IMR-90 (cell line): ENCODE measurements at regions not wholly inside any gene's neighbourhood (a gene's known extent, or its start where the extent isn't known, plus 50 kb on each side); places are given as distances from the start of the nearest gene placed in this dataset.

Experiments
- ATAC-seq: fragments of 200-7000 bp; cut with Tn5 transposase; 2 replicates; pipeline ENCODE4 v1.9.1; 2020; ENCODE audit warnings: low read depth, mild to moderate bottlenecking, moderate library complexity
- BruUV-seq: library from RNA; stranded (reverse); fragments of 400-500 nt; replicated peaks from 2 replicates; lab custom pipeline; 2021; lab: Mats Ljungman, UMichigan
- CTCF ChIA-PET: fragments of 300-600 bp; formaldehyde crosslinking; extraction: SDS; loops from one replicate; lab custom pipeline; 2021; ENCODE audit warnings: antibody characterized with exemption; lab: Yijun Ruan, JAX
- POLR2A ChIA-PET: fragments of 300-600 bp; sonication (Branson Sonifier 250); formaldehyde crosslinking; loops from one replicate; lab custom pipeline; 2022; ENCODE audit warnings: antibody characterized with exemption; ENCODE audit not compliant: unreplicated experiment; lab: Charles Lee
- DNase-seq: peaks from one replicate; pipeline ENCODE4 v3.0.0; 2013
- H2AFZ ChIP-seq: replicated peaks from 2 replicates; pipeline ENCODE3; 2013; ENCODE audit warnings: low read length, mild to moderate bottlenecking; ENCODE audit not compliant: poor library complexity
- H2AK5ac ChIP-seq: 2 replicates; pipeline ENCODE4 v1.6.1; 2013; ENCODE audit warnings: low read depth, low read length, inconsistent platforms
- H2AK9ac ChIP-seq: replicated peaks from 2 replicates; pipeline ENCODE3; 2013; ENCODE audit warnings: mild to moderate bottlenecking, low read depth, low read length, moderate library complexity; ENCODE audit not compliant: poor library complexity
- H2BK120ac ChIP-seq: 2 replicates; pipeline ENCODE4 v1.6.1; 2013; ENCODE audit warnings: low read depth, low read length, inconsistent platforms
- H2BK15ac ChIP-seq: 3 replicates; pipeline ENCODE4 v1.6.1; 2013; ENCODE audit warnings: low read depth, low read length, inconsistent platforms
- H2BK20ac ChIP-seq: 2 replicates; pipeline ENCODE4 v1.6.1; 2013; ENCODE audit warnings: low read depth, mild to moderate bottlenecking, inconsistent platforms, low read length, moderate library complexity
- H2BK5ac ChIP-seq: 2 replicates; pipeline ENCODE4 v1.6.1; 2013; ENCODE audit warnings: mild to moderate bottlenecking, low read depth, low read length, inconsistent platforms; ENCODE audit not compliant: poor library complexity, severe bottlenecking
- H3K14ac ChIP-seq: replicated peaks from 2 replicates; pipeline ENCODE4 v1.6.1; 2013; ENCODE audit warnings: low read depth, low read length, inconsistent platforms
- H3K18ac ChIP-seq: 2 replicates; pipeline ENCODE4 v1.6.1; 2013; ENCODE audit warnings: low read depth, low read length, control low read depth
- H3K23ac ChIP-seq: 2 replicates; pipeline ENCODE4 v1.6.1; 2013; ENCODE audit warnings: low read depth, low read length, inconsistent platforms
- H3K27ac ChIP-seq: 2 replicates; pipeline ENCODE4 v1.5.1; 2013; ENCODE audit warnings: mild to moderate bottlenecking, control low read depth, low read length; ENCODE audit not compliant: insufficient read depth
- H3K27me3 ChIP-seq: 2 replicates; pipeline ENCODE4 v1.6.1; 2013; ENCODE audit warnings: low read length; ENCODE audit not compliant: control insufficient read depth, insufficient read depth
- H3K36me3 ChIP-seq: 2 replicates; pipeline ENCODE4 v1.6.1; 2013; ENCODE audit warnings: low read length, mixed read lengths; ENCODE audit not compliant: control insufficient read depth, insufficient read depth
- H3K4ac ChIP-seq: 2 replicates; pipeline ENCODE4 v1.6.1; 2013; ENCODE audit warnings: low read depth, low read length, inconsistent platforms
- H3K4me1 ChIP-seq: 2 replicates; pipeline ENCODE4 v1.6.1; 2013; ENCODE audit warnings: low read length, mixed read lengths; ENCODE audit not compliant: control insufficient read depth, insufficient read depth
- H3K4me2 ChIP-seq: 2 replicates; pipeline ENCODE4 v1.6.1; 2013; ENCODE audit warnings: low read depth, mild to moderate bottlenecking, control low read depth, low read length, moderate library complexity
- H3K4me3 ChIP-seq: 2 replicates; pipeline ENCODE4 v1.5.1; 2013; ENCODE audit warnings: low read depth, mild to moderate bottlenecking, control low read depth, low read length, moderate library complexity; ENCODE audit not compliant: insufficient read depth
- H3K56ac ChIP-seq: 2 replicates; pipeline ENCODE4 v1.6.1; 2013; ENCODE audit warnings: low read length, inconsistent platforms; ENCODE audit not compliant: insufficient read depth; ENCODE audit errors: extremely low read depth
- H3K79me1 ChIP-seq, 2 experiments: 2 replicates each; pipeline ENCODE4 v1.6.1; 2013; ENCODE audit warnings: low read length in 2 of 2, inconsistent platforms in 1 of 2, low read depth in 1 of 2
- H3K9ac ChIP-seq: 2 replicates; pipeline ENCODE4 v1.6.1; 2013; ENCODE audit warnings: low read depth, low read length, control low read depth
- H3K9me1 ChIP-seq: 2 replicates; pipeline ENCODE4 v1.6.1; 2013; ENCODE audit warnings: low read length, inconsistent platforms; ENCODE audit not compliant: insufficient read depth
- H3K9me3 ChIP-seq: 2 replicates; pipeline ENCODE4 v1.6.1; 2013; ENCODE audit warnings: low read length; ENCODE audit not compliant: control insufficient read depth, insufficient read depth
- H4K20me1 ChIP-seq: 2 replicates; pipeline ENCODE4 v1.6.1; 2013; ENCODE audit warnings: low read length, inconsistent platforms; ENCODE audit not compliant: insufficient read depth
- H4K5ac ChIP-seq: 2 replicates; pipeline ENCODE4 v1.6.1; 2013; ENCODE audit warnings: mild to moderate bottlenecking, low read depth, low read length, control low read depth
- H4K8ac ChIP-seq, 2 experiments: 2 replicates each; pipeline ENCODE4 v1.6.1; 2013; ENCODE audit warnings: low read depth in 2 of 2, low read length in 2 of 2, control low read depth in 1 of 2, inconsistent platforms in 1 of 2
- H4K91ac ChIP-seq: 2 replicates; pipeline ENCODE4 v1.6.1; 2013; ENCODE audit warnings: low read depth, low read length, inconsistent platforms; ENCODE audit not compliant: insufficient read depth
- FOS ChIP-seq: fragments of 150-350 bp; IDR thresholded peaks from 2 replicates; pipeline ENCODE4 v1.6.1; 2016; ENCODE audit warnings: low read depth, low read length
- RFX5 ChIP-seq: IDR thresholded peaks from 2 replicates; pipeline ENCODE4 v1.8.0; 2012; ENCODE audit warnings: low read depth, mild to moderate bottlenecking, low read length, moderate library complexity
- WGBS, 2 experiments: methylation state at CpG; one replicate each; pipeline versions ENCODE4 v1.1.5 to v1.1.7; 2013; ENCODE audit warnings: missing lambda C conversion rate in 2 of 2; ENCODE audit not compliant: insufficient read length in 1 of 2; ENCODE audit errors: extremely low coverage in 2 of 2; 5-methylcytosine and 5-hydroxymethylcytosine counted together
- dilution Hi-C: fragments of 300-500 bp; cut with HindIII; formaldehyde crosslinking; loops from one replicate; pipeline ENCODE4 v1.14.3; 2018; ENCODE audit warnings: low sequenced_read_pairs; ENCODE audit not compliant: unreplicated experiment
- in situ Hi-C: fragments of 300-500 bp; cut with MboI; formaldehyde crosslinking; loops from 3 replicates; pipeline ENCODE4 v1.14.3; 2019; ENCODE audit warnings: low sequenced_read_pairs, inconsistent platforms, mixed read lengths
- intact Hi-C: fragments of 100-400 bp; cut with micrococcal nuclease; formaldehyde crosslinking; loops from 2 replicates; pipeline ENCODE4 v1.10.0; 2022

- Histone ChIP-seq H3K4ac (no peak overlapping the region), H4K8ac (no peak overlapping the region), H2BK15ac (no peak overlapping the region), H3K18ac (peak overlapping the region; percentile 81), H3K79me1 (no peaks in the 10 kb centered on the region), H2AK9ac (no peak overlapping the region), H3K36me3 (no peaks in the 10 kb centered on the region), H2AFZ (no peak overlapping the region), H3K23ac (no peak overlapping the region), H4K91ac (no peak overlapping the region), H2BK5ac (peak overlapping the region; percentile 45), H3K56ac (no peak overlapping the region), H2BK20ac (no peak overlapping the region), H3K9ac (no peak overlapping the region), H3K4me3 (no peak overlapping the region), H2AK5ac (no peak overlapping the region), H3K14ac (no peak overlapping the region), H4K20me1 (no peaks in the 10 kb centered on the region; the same call in 1 of the 2 replicates), H2BK120ac (peak overlapping the region; percentile 10; the same call in 1 of the 2 replicates), H3K9me3 (no peaks in the 10 kb centered on the region), H3K9me1 (no peaks in the 10 kb centered on the region), H3K4me1 (peaks cover 3% of the 10 kb centered on the region), H4K5ac (peak overlapping the region; percentile 85), H3K27me3 (peaks cover 2% of the 10 kb centered on the region; the same call in 1 of the 2 replicates), H3K4me2 (no peak overlapping the region; the same call in 1 of the 2 replicates), H3K27ac (no peak overlapping the region)
- TF ChIP-seq RFX5 (no peak), FOS (no peak)
- POLR2A ChIA-PET = interaction anchor here (0.5 to 0.6 kb wide), 2 partner anchors 84 to 92 kb away, joined by 3 to 4 read pairs; no protein-coding TSS in a partner anchor
- ATAC-seq = no peak
- in situ Hi-C loops (no loop called here), dilution Hi-C loops (no loop called here), intact Hi-C loops (no loop called here)
- CTCF ChIA-PET = interaction anchor here (0.8 kb wide), 1 partner anchor 10 kb away, joined by 4 read pairs; no protein-coding TSS in a partner anchor
- no peak for DNase-seq
- no CpG with 5 or more reads among the region's 9 CpGs for WGBS, 2 experiments
- no TSS peak for BruUV-seq
Measured at GRCh38 chr11:70643642-70644041, 245.3 kb downstream of the CTTN start.
